Motor neuron (in vitro differentiated cells): ENCODE measurements at regions not wholly inside any gene's neighbourhood (a gene's known extent, or its start where the extent isn't known, plus 50 kb on each side); places are given as distances from the start of the nearest gene placed in this dataset.

Experiments used
- ATAC-seq, 8 experiments: fragments of 200-7000 bp; cut with Tn5 transposase; replicated peaks in 6 of 8; 2 replicates each; pipeline ENCODE4 v1.8.0; 2021; ENCODE audit warnings: mild to moderate bottlenecking in 8 of 8, moderate library complexity in 8 of 8
- H3K27ac ChIP-seq, 2 donors: fragments of 250-450 bp; sonication (Bioruptor Pico); 2 replicates each; pipeline ENCODE4 v1.9.0; 2021; ENCODE audit warnings: antibody characterized with exemption in 2 of 2, mild to moderate bottlenecking in 2 of 2, moderate library complexity in 1 of 2
- H3K4me1 ChIP-seq, 2 donors: fragments of 250-450 bp; sonication (Bioruptor Pico); replicated peaks in 1 of 2; 2 replicates each; pipeline ENCODE4 v1.6.1; 2021; ENCODE audit warnings: antibody characterized with exemption in 2 of 2, mild to moderate bottlenecking in 2 of 2, moderate library complexity in 1 of 2
- H3K4me3 ChIP-seq, 5 donors: fragments of 250-450 bp; sonication (Bioruptor Pico); 2 replicates each; pipeline ENCODE4 v1.9.0; 2021; ENCODE audit warnings: antibody characterized with exemption in 5 of 5, mild to moderate bottlenecking in 5 of 5, moderate library complexity in 4 of 5
- WGBS, 10 experiments: fragments of 450-650 bp; shearing (Covaris generic); methylation state at CpG; one replicate each; pipeline ENCODE4 v1.0.0; 2022; 5-methylcytosine and 5-hydroxymethylcytosine counted together
- in situ Hi-C, 9 experiments: fragments of 400-800 bp; cut with MboI; loops; one replicate each; pipeline ENCODE4 v1.15.0; 2021; ENCODE audit warnings: low sequenced_read_pairs in 9 of 9, low pct_unique_long_range_greater_than_20kb in 2 of 9; ENCODE audit not compliant: unreplicated experiment in 9 of 9

DNA sequence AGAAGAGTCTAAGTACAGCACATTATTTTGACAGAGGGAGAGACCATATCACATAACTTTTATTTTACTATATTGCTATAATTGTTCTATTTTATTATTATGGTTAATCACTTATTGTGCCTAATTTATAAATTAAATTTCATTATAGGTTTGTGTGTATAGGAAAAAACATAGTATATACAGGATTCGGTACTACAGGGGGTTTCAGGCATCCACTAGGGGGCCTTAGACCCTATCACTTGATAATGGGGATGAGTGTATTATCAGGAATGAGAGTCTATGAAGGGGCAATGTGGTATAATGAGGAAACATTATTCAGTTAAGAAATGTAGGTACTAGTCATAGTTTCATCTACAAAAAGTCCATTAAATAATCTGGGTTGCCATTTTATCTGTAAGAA lies 833.1 kb downstream of the C4orf33 start:
- ATAC-seq: peak in 2 of 8 experiments; percentile 31 to 58
- H3K27ac ChIP-seq: no peak overlapping the region
- H3K4me1 ChIP-seq: no peaks in the 10 kb centered on the region
- no peak overlapping the region for H3K4me3 ChIP-seq
- in situ Hi-C loops: no loop called here
- WGBS, 10 experiments: 0 to 88% (median 15%) methylated on average over 1 of the region's 1 CpG; no CpG with 5 or more reads in 4 of the 10 experiments

DNA sequence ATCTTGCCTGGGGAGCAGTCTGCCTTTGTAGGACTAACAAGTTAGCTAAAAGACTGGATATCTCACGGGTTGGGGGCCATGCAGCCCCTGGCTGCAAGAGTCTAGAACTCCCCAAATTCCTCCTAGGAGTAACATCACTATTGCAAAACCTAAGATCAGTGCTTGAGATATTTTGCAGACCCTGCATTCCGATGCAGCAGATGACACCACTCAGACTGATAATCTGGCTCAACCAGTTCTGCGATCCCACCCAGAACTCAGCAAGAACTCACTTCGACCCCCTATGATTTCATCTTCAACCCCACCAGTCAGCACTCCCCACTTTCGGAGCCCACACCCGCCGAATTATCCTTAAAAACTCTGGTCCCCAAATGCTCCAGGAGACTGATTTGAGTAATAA lies 834.0 kb downstream of the C4orf33 start:
- ATAC-seq: no peak
- 0 to 92% (median 65%) methylated on average over 1 to 5 of the region's 7 CpGs; no CpG with 5 or more reads in 2 of the 10 experiments for WGBS, 10 experiments
- no peaks in the 10 kb centered on the region for H3K4me1 ChIP-seq

DNA sequence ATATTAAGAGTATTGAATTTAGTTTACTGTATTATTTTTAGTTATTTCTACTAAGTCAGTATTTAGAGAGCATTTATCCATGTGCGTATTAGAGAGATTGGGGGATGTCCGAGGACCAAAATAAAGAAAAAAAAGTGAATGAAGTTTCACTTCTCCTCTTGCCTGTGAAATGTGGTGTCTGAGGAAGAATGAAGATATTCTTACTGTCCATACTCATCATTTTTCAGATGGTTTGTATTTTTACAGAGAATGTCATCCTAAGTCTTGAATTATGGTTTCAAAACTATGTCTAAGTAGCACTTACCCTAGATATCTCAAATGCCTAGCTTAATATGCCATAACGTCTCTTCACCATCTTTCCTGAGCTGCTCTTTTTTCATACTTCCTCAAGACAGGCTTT lies 854.3 kb downstream of the C4orf33 start:
- in situ Hi-C loops: no loop called here
- Histone ChIP-seq H3K4me3 (no peak overlapping the region), H3K27ac (no peak overlapping the region), H3K4me1 (no peaks in the 10 kb centered on the region)
- ATAC-seq: no peak
- 6 to 100% (median 88%) methylated on average over 1 to 3 of the region's 3 CpGs for WGBS, 10 experiments

More for the DNA sequence above, 834.0 kb downstream of the C4orf33 start:
- Histone ChIP-seq H3K4me3 (no peak overlapping the region), H3K27ac (no peak overlapping the region)
- in situ Hi-C loops: no loop called here

DNA sequence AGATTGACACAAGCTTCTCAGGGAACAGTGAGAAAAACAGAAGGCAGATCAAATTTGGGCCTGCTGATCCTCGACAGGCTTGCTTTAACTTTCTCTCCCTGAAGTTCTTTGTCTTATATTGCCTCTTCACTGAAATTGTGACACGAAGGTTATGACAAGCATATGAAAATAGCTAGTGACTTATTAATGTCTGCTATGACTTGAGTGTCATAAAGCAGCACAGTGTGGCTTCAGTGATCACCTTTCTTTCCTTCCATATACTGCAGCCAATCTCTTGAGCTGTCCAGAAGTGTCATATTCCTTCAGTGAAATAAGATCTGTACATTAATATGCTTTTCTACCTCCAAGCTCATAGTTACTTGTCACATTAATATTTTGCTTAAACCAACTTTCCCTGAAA lies 870.2 kb downstream of the C4orf33 start:
- in situ Hi-C loops: no loop called here
- Histone ChIP-seq H3K4me3 (no peak overlapping the region), H3K27ac (no peak overlapping the region), H3K4me1 (no peaks in the 10 kb centered on the region)
- no peak for ATAC-seq
- WGBS, 10 experiments: 0 to 90% (median 60%) methylated on average over 1 to 2 of the region's 2 CpGs; no CpG with 5 or more reads in 2 of the 10 experiments

DNA sequence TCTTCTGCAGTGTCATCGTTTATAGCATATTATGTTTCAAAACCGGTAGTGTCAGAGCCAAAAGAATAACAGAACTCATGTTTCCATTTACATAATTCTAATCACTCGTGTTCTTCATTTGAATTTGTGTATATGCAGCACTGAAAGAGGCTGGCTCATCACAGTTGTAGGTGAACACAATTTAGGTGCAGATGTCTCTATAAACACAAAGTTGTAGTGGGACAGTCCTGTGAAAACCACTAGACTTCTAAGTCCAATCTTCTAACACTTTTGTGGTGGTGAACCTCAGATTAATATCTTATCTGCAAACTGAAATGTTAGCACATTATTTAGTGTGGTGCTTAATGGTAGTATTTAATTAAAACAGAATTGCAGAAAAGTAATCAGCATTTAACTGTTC lies 872.4 kb downstream of the C4orf33 start:
- peak in 1 of 8 experiments; percentile 18 for ATAC-seq
- H3K4me3 ChIP-seq: no peak overlapping the region
- H3K27ac ChIP-seq: no peak overlapping the region
- 0 to 100% (median 65%) methylated on average over 1 to 3 of the region's 3 CpGs; no CpG with 5 or more reads in 1 of the 10 experiments for WGBS, 10 experiments
- in situ Hi-C loops: no loop called here
- H3K4me1 ChIP-seq: no peaks in the 10 kb centered on the region

DNA sequence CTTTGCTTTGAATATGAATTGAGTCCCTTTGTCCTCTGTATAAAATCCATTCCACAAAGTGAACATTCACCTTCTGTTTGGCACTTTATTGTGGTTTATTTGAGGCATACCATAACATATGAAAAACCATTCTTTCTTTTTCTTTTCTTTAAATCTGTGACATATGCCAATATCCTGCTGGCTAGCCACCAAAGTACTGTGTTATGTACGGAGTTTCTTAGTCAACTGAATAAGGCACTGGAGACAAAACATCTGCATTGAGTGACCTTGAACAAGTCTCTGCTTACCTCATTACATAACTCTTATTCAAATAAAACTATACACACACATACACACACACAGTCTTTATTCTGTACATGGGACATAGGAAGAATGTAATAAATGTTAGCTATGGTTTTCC lies 872.8 kb downstream of the C4orf33 start:
- 0 to 100% (median 76%) methylated on average over 1 of the region's 1 CpG; no CpG with 5 or more reads in 2 of the 10 experiments for WGBS, 10 experiments
- no peaks in the 10 kb centered on the region for H3K4me1 ChIP-seq
- in situ Hi-C loops: no loop called here
- H3K27ac ChIP-seq: no peak overlapping the region
- H3K4me3 ChIP-seq: no peak overlapping the region
- ATAC-seq: no peak

DNA sequence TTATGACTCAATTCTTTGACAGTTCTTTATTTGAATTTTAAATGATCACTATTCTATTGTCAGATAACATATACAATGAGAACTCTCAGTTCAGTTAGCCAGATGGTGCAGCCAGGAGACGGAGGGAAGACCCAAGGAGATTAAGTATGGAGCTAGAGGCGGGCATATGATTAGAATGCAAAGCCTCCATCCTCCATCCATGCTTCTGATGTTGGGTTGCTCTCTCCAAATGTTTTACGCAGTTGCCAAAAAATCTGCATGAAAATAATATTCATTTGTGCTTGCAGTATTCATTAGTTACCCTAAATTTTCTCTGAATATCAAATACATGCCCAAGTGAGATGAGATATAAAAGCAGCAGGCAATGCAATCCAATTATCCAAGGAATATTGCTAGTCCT lies 874.8 kb downstream of the C4orf33 start:
- WGBS, 10 experiments: 0 to 100% (median 84%) methylated on average over 1 to 3 of the region's 3 CpGs; no CpG with 5 or more reads in 3 of the 10 experiments
- H3K4me3 ChIP-seq: no peak overlapping the region
- ATAC-seq: peak in 1 of 8 experiments; percentile 48
- no peak overlapping the region for H3K27ac ChIP-seq
- in situ Hi-C loops: no loop called here
- H3K4me1 ChIP-seq: no peaks in the 10 kb centered on the region

DNA sequence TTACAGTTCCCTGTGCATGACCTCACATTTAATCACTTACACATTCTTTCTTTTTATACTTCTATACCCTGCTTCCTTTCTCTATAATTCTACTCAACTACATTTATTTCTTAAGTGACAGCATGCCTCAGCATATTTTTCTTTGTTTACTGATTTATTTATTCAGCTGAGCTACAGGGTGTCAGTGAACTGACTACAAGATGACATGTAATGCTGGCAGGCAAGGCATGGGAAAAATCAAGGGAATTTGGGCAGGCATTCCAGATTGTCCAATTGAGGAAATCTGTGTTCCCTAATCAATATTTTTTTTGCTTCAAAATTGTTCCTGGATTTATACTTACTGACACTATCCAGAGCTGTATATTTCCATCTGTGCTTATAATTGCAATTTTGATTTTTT lies 875.5 kb downstream of the C4orf33 start:
- ATAC-seq: no peak
- Histone ChIP-seq H3K4me3 (no peak overlapping the region), H3K27ac (no peak overlapping the region), H3K4me1 (no peaks in the 10 kb centered on the region)
- in situ Hi-C loops: no loop called here

DNA sequence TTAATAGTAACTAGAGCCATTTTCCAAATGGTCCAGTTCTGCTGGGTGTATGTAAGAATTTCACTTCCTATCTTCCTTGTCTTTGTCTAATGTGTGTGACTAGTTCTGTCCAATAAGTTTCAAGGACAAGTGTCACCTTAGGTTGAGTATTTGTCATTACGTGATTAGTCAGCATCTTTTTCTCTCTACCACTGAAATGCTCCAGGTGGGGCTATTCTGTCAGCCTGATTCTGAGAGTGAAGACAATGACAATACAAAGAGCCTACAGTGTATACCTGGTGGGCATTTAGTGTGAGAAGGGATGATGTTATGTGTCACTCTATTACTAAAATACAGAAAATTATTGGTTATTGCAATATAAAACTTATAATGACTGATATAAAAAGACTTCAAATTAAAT lies 876.3 kb downstream of the C4orf33 start:
- no peak overlapping the region for H3K4me3 ChIP-seq
- in situ Hi-C loops: no loop called here
- WGBS, 10 experiments: 13 to 100% (median 90%) methylated on average over 1 of the region's 1 CpG; no CpG with 5 or more reads in 4 of the 10 experiments
- ATAC-seq: no peak
- no peaks in the 10 kb centered on the region for H3K4me1 ChIP-seq
- no peak overlapping the region for H3K27ac ChIP-seq

DNA sequence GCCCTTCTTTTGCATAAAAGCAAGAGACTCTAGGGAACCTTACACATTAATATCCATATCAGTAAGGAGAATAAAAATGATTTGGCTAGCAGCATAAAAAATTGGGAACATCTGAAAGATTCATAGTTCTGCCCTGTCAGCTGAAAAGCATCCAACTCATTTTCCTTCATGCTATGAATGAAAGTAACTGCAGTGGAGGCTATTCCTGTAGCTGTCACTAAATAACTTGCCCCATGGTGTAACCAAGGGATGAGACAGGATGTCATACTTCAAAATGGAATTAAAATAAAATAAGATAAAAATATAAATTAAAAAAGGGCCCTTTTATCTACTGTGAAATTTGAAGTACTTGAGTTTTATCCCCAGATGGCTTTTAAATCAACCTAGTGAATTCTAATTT lies 878.8 kb downstream of the C4orf33 start:
- Histone ChIP-seq H3K4me1 (no peaks in the 10 kb centered on the region), H3K4me3 (no peak overlapping the region), H3K27ac (no peak overlapping the region)
- in situ Hi-C loops: no loop called here
- no peak for ATAC-seq

DNA sequence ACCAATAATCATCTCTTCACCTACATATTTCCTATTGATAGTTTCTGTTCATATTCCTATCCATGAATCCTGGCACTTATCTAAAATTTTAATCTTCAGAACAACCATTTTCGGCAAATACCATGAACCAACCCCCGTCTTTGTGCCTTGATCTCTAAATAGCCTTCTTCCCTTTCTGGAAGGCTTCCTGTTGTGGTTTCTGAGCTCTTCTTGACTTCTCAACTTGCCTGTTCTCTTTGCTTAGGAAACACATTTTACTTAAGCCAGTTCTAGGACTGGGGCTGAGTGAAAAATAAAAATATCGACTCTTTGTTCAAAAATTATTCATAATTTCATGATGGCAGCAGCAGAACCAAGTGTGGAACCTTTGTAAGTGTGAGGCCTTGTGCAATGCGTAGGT lies 882.4 kb downstream of the C4orf33 start:
- Histone ChIP-seq H3K4me1 (peaks cover 0 to 4% of the 10 kb centered on the region in 2 donors), H3K27ac (no peak overlapping the region), H3K4me3 (no peak overlapping the region)
- in situ Hi-C loops: no loop called here
- no peak for ATAC-seq
- 0 to 100% (median 82%) methylated on average over 1 to 4 of the region's 4 CpGs; no CpG with 5 or more reads in 1 of the 10 experiments for WGBS, 10 experiments

DNA sequence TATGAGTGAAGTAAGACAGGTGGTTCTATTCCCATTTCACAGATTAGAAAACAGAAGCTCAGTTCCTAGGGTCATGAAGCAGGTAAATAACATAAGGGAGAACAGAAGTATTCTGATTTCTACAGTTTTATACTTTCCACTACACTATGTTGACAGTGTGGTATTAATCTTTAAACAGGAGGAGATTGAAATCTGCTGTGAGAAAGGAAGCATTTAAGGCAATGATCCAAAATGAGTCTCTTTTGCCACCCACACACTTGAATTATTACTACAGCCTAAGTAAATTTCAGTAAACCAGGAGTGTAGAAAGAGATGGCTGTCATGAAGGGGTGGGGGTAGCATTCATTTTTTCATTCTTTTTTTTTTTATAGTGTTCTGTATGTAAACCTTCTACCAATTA lies 893.0 kb downstream of the C4orf33 start:
- no peak for ATAC-seq
- H3K4me1 ChIP-seq: no peaks in the 10 kb centered on the region
- in situ Hi-C loops: no loop called here
- no peak overlapping the region for H3K27ac ChIP-seq
- H3K4me3 ChIP-seq: no peak overlapping the region

DNA sequence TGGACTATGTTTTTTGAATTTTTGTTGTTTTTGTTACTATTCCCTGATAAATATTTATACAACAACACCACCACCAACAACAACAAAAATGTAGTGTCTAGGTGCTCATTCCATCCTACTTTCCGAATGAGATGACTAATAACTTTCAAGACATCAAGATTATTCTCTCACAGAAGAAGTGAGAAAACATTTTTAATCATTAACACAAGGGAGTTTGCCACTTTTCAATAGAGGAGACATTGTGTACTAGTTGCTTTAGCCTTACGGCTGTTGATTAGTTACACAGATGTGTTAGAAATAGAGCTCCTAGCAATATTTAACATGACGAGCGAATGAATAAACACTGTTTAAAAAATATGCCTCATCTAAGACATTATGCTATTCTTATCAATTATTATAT lies 898.8 kb downstream of the C4orf33 start:
- in situ Hi-C loops: no loop called here
- ATAC-seq: no peak
- Histone ChIP-seq H3K27ac (no peak overlapping the region), H3K4me1 (no peaks in the 10 kb centered on the region), H3K4me3 (no peak overlapping the region)
- 5 to 95% (median 60%) methylated on average over 3 to 4 of the region's 4 CpGs; no CpG with 5 or more reads in 1 of the 10 experiments for WGBS, 10 experiments

DNA sequence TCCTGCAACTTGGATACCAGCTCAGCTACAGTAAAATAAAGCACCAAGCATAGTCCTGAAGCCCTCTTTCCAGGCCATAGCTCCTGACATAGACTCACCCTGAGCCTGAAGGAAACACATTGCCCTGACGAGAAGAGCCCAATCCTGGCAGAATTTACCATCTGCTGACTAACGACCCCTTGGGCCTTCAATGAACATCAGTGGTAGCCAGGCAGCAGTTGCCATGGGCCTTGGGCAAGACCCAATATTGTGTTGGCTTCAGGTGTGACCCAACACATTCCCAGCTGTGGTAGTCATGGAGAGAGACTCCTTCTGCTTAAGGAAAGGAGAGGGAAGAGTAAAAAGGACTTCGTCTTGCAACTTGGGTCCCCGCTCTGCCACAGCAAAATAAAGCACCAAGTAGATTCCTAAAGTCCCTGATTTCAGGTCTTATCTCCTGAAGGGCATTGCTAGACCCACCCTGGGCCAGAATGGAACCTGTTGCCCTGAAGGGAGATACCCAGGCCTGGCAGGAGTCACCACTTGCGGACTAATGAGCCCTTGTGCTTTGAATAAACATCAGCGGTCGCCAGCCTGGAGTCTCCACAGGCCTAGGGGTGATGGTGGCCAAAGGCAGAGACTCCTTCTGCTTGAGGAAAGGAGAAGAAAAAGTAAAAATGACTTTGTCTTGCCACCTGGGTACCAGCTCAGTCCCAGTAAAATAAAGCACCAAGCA lies 902.6 kb downstream of the C4orf33 start:
- no peak overlapping the region for H3K4me3 ChIP-seq
- in situ Hi-C loops: no loop called here
- H3K4me1 ChIP-seq: no peaks in the 10 kb centered on the region
- 0 to 100% (median 88%) methylated on average over 1 to 7 of the region's 7 CpGs; no CpG with 5 or more reads in 3 of the 10 experiments for WGBS, 10 experiments
- H3K27ac ChIP-seq: no peak overlapping the region
- no peak for ATAC-seq
